ENCODE measurements at regions not wholly inside any gene's neighbourhood (a gene's known extent, or its start where the extent isn't known, plus 50 kb on each side); places are given as distances from the start of the nearest gene placed in this dataset.

DNA sequence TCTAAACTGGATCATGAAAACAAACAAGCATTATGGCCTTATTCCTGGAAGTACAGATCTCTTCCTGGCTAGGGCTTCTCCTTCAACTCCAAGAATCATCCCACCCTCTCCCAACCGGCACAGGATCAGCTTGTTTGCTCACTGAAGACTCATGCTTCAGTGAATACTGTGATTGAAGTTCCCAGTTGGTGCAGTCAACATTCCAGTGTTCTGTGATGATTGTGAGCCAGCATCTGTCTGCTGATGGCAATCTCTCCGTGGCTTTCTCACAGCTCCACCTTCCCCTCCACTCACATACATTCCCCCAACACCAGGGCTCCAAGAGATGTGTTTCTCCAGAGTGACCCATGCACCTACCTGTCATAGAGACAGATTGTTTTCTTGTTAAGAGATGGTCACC lies 421.3 kb upstream of the BTBD3 start:
- no peaks in the 10 kb centered on the region for H3K79me1 ChIP-seq (ENCODE audit: low read depth, low read length)
- no peak overlapping the region for H3K18ac ChIP-seq (ENCODE audit: extremely low read depth, low read length)
- peaks cover 0 to 3% (median 0%) of the 10 kb centered on the region in 4 experiments; a peak in 1 of 7 replicates for H3K4me1 ChIP-seq (replicated peaks in 1 of 4; ENCODE audit: control insufficient read depth in 3 of 4, insufficient read depth in 4 of 4, low read length in 3 of 4)
- H4K5ac ChIP-seq (ENCODE audit: insufficient read length, low read depth, low read length) = no peak overlapping the region
- H2BK20ac ChIP-seq (ENCODE audit: low read length) = no peak overlapping the region
- no peak overlapping the region; the same call in 1 of the 2 replicates for H2AFZ ChIP-seq (ENCODE audit: low read length)
- H4K91ac ChIP-seq (replicated peaks; ENCODE audit: insufficient read length, low read length) = no peak overlapping the region
- no peaks in the 10 kb centered on the region for H3K23me2 ChIP-seq (ENCODE audit: low read depth, low read length)
- H4K8ac ChIP-seq (ENCODE audit: extremely low read depth, insufficient read depth, low read length) = no peak overlapping the region
- H2BK5ac ChIP-seq (ENCODE audit: low read depth, low read length) = no peak overlapping the region
- no peaks in the 10 kb centered on the region for H3K9me3 ChIP-seq (ENCODE audit: insufficient read depth in 2 of 2, low read depth in 1 of 2, low read length in 1 of 2)
- H3K4ac ChIP-seq (replicated peaks; ENCODE audit: insufficient read length, low read depth, low read length) = no peak overlapping the region
- CTCF ChIA-PET (ENCODE audit: partially characterized antibody) = interaction anchor here (0.5 to 0.7 kb wide), 3 partner anchors 62 to 825 kb away, joined by 3 read pairs; no protein-coding TSS in a partner anchor
- DNase-seq (ENCODE audit: low read depth in 1 of 2, low spot score in 2 of 2) = no peak
- no peak overlapping the region for H2BK15ac ChIP-seq (ENCODE audit: low read length)
- H3K79me2 ChIP-seq (ENCODE audit: control insufficient read depth in 1 of 2, insufficient read depth in 2 of 2, low read length in 2 of 2) = no peaks in the 10 kb centered on the region
- H2AK5ac ChIP-seq (ENCODE audit: low read depth, low read length) = no peak overlapping the region
- no peak overlapping the region for H3K9ac ChIP-seq (replicated peaks in 1 of 4; ENCODE audit: extremely low read depth in 1 of 4, low read depth in 3 of 4, low read length in 3 of 4)
- H3K56ac ChIP-seq (replicated peaks; ENCODE audit: insufficient read length, low read depth, low read length) = no peak overlapping the region
- H4K20me1 ChIP-seq (replicated peaks in 1 of 2; ENCODE audit: control insufficient read depth in 1 of 2, insufficient read depth in 2 of 2, low read length in 2 of 2) = no peaks in the 10 kb centered on the region
- H3K4me2 ChIP-seq (ENCODE audit: insufficient read depth in 1 of 2, low read depth in 2 of 2, low read length in 2 of 2) = no peak overlapping the region
- no peak overlapping the region for H3K14ac ChIP-seq (ENCODE audit: insufficient read length)
- no peak overlapping the region for H3K23ac ChIP-seq (ENCODE audit: insufficient read length)
- no peak overlapping the region for H2BK120ac ChIP-seq (replicated peaks; ENCODE audit: low read depth, low read length)
- no peaks in the 10 kb centered on the region for H3K27me3 ChIP-seq (replicated peaks in 1 of 4; ENCODE audit: control insufficient read depth in 3 of 4, extremely low read depth in 1 of 4, insufficient read depth in 3 of 4, low read length in 3 of 4)
- H3K36me3 ChIP-seq (ENCODE audit: control insufficient read depth in 2 of 4, insufficient read depth in 4 of 4, low read length in 3 of 4) = no peaks in the 10 kb centered on the region; a peak in 1 of 8 replicates
- FAIRE-seq = no peak
- 75% methylated on average over 2 of the region's 2 CpGs; no CpG with 5 or more reads in 1 of the 2 experiments for WGBS, 2 experiments (ENCODE audit: extremely low coverage in 1 of 2, insufficient coverage in 1 of 2, insufficient read length in 1 of 2, insufficient replicate concordance in 2 of 2, low coverage in 1 of 2, low lambda C conversion rate in 2 of 2, missing lambda C conversion rate in 1 of 2)
- no peak overlapping the region for H2BK12ac ChIP-seq (ENCODE audit: low read depth, low read length)
- no peak overlapping the region for H3K4me3 ChIP-seq (ENCODE audit: extremely low read depth in 1 of 4, insufficient read depth in 2 of 4, low read depth in 3 of 4, low read length in 4 of 4)
- no peak overlapping the region for H3K27ac ChIP-seq (ENCODE audit: low read depth, low read length)
- POLR2A ChIA-PET (ENCODE audit: partially characterized antibody) = interaction anchor here (1.8 kb wide), 1 partner anchor 45 kb away, joined by 4 read pairs; no protein-coding TSS in a partner anchor
- TF ChIP-seq KDM4A (IDR thresholded peaks at IDR 0.05; ENCODE audit: low read depth, low read length, severe bottlenecking) (no peak), SUZ12 (IDR thresholded peaks at IDR 0.05; ENCODE audit: low read length) (no peak), NRF1 (IDR thresholded peaks at IDR 0.05; ENCODE audit: low read depth, low read length) (no peak), SP1 (IDR thresholded peaks at IDR 0.05; ENCODE audit: low read depth, low read length) (no peak), SIN3A (conservative IDR thresholded peaks at IDR 0.05 in 1 of 2, IDR thresholded peaks at IDR 0.05 in 1 of 2; ENCODE audit: low read depth in 1 of 2, low read length in 2 of 2) (no peak), CHD2 (IDR thresholded peaks at IDR 0.05; ENCODE audit: low read length) (no peak), RNF2 (IDR thresholded peaks at IDR 0.05; ENCODE audit: borderline replicate concordance, low read depth, low read length, missing control alignments, poor library complexity, severe bottlenecking) (no peak), SP2 (IDR thresholded peaks at IDR 0.05; ENCODE audit: low read length) (no peak), GTF2F1 (IDR thresholded peaks at IDR 0.05; ENCODE audit: borderline replicate concordance, low read depth, low read length) (no peak), SAP30 (IDR thresholded peaks at IDR 0.05; ENCODE audit: insufficient read depth, insufficient replicate concordance, low read length) (no peak), TAF1 (IDR thresholded peaks at IDR 0.05; ENCODE audit: low read depth, low read length) (no peak)
- TF ChIP-seq, protein P1, sequence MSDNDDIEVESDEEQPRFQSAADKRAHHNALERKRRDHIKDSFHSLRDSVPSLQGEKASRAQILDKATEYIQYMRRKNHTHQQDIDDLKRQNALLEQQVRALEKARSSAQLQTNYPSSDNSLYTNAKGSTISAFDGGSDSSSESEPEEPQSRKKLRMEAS (IDR thresholded peaks at IDR 0.05) = no peak
- TF ChIP-seq, protein P2, sequence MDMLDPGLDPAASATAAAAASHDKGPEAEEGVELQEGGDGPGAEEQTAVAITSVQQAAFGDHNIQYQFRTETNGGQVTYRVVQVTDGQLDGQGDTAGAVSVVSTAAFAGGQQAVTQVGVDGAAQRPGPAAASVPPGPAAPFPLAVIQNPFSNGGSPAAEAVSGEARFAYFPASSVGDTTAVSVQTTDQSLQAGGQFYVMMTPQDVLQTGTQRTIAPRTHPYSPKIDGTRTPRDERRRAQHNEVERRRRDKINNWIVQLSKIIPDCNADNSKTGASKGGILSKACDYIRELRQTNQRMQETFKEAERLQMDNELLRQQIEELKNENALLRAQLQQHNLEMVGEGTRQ (IDR thresholded peaks at IDR 0.05; ENCODE audit: low read length) = no peak

All from H1 (cell line).